ACC112 (cell line): ENCODE measurements at regions not wholly inside any gene's neighbourhood (a gene's known extent, or its start where the extent isn't known, plus 50 kb on each side); places are given as distances from the start of the nearest gene placed in this dataset.
"Not testable (repeated sequence)": the region's sequence is repeated elsewhere in the genome, so short reads cannot be mapped to it uniquely, and the experiment has no call there.

Experiments
- H2AFZ ChIP-seq: fragments of 200-600 bp; sonication (generic); one replicate; pipeline ENCODE4 v1.6.0; 2017; ENCODE audit warnings: antibody characterized with exemption, low read length; ENCODE audit not compliant: unreplicated experiment
- H3K27ac ChIP-seq: fragments of 200-600 bp; sonication (generic); 2 replicates; pipeline ENCODE4 v1.5.1; 2014; ENCODE audit warnings: low read depth, mild to moderate bottlenecking, antibody characterized with exemption, low read length, moderate library complexity
- H3K27me3 ChIP-seq: fragments of 200-600 bp; sonication (generic); 2 replicates; pipeline ENCODE4 v1.6.1; 2014; ENCODE audit warnings: mild to moderate bottlenecking, antibody characterized with exemption, low read length, moderate library complexity, mixed read lengths; ENCODE audit not compliant: insufficient read depth
- H3K36me3 ChIP-seq: fragments of 200-600 bp; sonication (generic); 2 replicates; pipeline ENCODE4 v1.6.1; 2016; ENCODE audit warnings: mild to moderate bottlenecking, antibody characterized with exemption, low read length, moderate library complexity, mixed read lengths; ENCODE audit not compliant: insufficient read depth
- H3K4me1 ChIP-seq: fragments of 200-600 bp; sonication (generic); one replicate; pipeline ENCODE4 v1.6.1; 2016; ENCODE audit warnings: low read length, mixed read lengths; ENCODE audit not compliant: insufficient read depth, unreplicated experiment, control insufficient read depth
- H3K4me3 ChIP-seq: fragments of 200-600 bp; sonication (generic); 2 replicates; pipeline ENCODE4 v1.5.1; 2014; ENCODE audit warnings: mild to moderate bottlenecking, low read depth, low read length
- H3K79me2 ChIP-seq: fragments of 200-600 bp; sonication (generic); one replicate; pipeline ENCODE4 v1.6.0; 2016; ENCODE audit warnings: low read length; ENCODE audit not compliant: control insufficient read depth, unreplicated experiment, insufficient read depth

DNA sequence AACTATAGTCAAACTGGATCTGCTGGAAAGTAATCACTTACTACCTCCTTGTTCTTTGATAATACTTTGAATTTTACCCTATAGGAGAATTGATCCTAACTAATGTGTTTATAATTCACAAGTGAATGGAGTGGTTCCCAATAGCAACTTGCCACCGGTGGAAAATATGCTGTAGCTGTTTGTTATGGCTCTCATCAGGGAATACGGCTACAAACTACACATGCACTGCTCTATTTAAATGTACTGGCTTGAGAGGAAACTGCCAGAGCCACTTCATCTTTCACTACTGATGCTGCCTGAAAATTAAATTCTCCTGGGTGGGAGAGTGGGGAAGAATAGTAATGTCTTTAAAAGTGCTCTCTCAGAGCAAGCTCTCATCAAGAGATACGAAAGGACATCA lies 448.5 kb upstream of the GRAMD2B start:
- Histone ChIP-seq H3K79me2 (no peaks in the 10 kb centered on the region), H3K27ac (no peak overlapping the region), H3K27me3 (no peaks in the 10 kb centered on the region), H3K4me1 (no peaks in the 10 kb centered on the region), H2AFZ (no peak overlapping the region), H3K4me3 (no peak overlapping the region), H3K36me3 (no peaks in the 10 kb centered on the region)

- H3K79me2 ChIP-seq: no peaks in the 10 kb centered on the region
- no peak overlapping the region for H2AFZ ChIP-seq
- H3K4me3 ChIP-seq: no peak overlapping the region
- H3K27ac ChIP-seq: no peak overlapping the region
- no peaks in the 10 kb centered on the region for H3K36me3 ChIP-seq
- H3K4me1 ChIP-seq: no peaks in the 10 kb centered on the region
- H3K27me3 ChIP-seq: no peaks in the 10 kb centered on the region
Measured at GRCh38 chr5:125976421-125977000, 446.7 kb upstream of the GRAMD2B start.

- Histone ChIP-seq H3K27ac (no peak overlapping the region), H3K36me3 (no peaks in the 10 kb centered on the region), H2AFZ (no peak overlapping the region), H3K79me2 (no peaks in the 10 kb centered on the region), H3K4me3 (no peak overlapping the region), H3K4me1 (no peaks in the 10 kb centered on the region), H3K27me3 (no peaks in the 10 kb centered on the region)
Measured at GRCh38 chr5:125978015-125978414, 445.2 kb upstream of the GRAMD2B start.

DNA sequence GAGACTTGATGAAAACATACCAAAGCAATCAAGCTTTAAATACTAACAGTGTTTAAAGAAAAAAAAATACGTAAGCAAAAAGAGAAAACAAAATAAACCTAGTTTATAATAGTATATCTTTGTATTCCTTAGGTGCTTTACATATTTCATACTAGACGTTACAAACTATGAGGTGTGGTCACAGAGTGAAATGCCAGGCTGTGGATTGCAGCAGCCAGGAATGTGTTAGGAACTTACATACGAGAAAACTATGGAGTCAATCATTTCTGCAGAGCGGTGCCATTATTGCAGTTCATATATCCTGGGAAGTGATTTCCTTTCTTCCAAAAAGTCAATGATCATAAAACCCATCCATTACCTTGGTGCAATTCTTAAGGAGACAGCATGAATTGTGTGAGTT lies 443.6 kb upstream of the GRAMD2B start:
- Histone ChIP-seq H3K79me2 (no peaks in the 10 kb centered on the region), H2AFZ (no peak overlapping the region), H3K4me1 (no peaks in the 10 kb centered on the region), H3K27ac (no peak overlapping the region), H3K4me3 (no peak overlapping the region), H3K27me3 (no peaks in the 10 kb centered on the region), H3K36me3 (no peaks in the 10 kb centered on the region)

DNA sequence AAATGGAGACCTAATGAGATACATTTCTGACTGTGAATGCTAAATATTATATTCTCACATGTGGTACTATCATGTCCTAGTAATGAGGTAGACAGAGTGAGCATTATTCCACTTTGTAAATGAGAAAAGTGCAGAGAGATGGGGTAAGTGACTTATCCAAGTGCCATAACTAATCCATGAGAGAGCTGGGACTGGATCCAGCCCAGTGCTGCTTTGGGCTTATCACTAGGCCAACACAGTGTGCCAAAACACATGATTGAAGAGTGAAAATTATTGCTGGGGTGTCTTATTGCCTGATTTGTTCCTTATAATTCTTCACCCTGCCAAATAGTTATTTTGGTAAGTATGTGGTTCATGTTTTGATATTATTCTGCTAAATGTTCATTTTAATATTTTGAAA lies 442.2 kb upstream of the GRAMD2B start:
- H3K4me1 ChIP-seq: no peaks in the 10 kb centered on the region
- no peaks in the 10 kb centered on the region for H3K79me2 ChIP-seq
- H3K27me3 ChIP-seq: no peaks in the 10 kb centered on the region
- no peaks in the 10 kb centered on the region for H3K36me3 ChIP-seq
- no peak overlapping the region for H3K4me3 ChIP-seq
- H2AFZ ChIP-seq: no peak overlapping the region
- no peak overlapping the region for H3K27ac ChIP-seq

DNA sequence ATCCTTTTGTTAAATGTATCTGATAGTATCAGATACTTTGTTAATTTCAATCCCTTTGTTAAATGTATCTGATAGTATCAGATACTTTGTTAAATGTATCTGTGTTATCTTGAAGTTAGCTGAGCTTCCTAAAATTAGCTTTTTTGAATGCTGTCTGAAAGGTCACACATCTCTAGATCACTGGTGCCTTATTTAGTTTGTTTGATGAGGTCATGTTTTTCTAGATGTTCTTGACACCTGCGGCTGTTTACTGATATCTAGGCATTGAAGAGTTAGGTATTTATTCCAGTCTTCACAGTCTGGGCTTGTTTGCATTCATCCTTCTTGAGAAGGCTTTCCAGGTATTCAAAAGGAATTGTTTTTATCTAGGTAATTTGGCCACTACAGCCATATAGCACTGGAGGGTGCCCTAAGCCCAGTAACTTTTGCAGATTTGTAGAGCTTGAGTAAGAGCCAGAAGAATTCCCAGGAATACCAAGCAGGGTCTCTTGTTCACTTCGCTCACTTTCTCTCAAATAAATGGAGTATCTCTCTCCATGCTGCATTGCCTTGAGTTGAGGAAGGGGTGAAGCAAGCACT lies 435.4 kb upstream of the GRAMD2B start:
- H3K27ac ChIP-seq: no peak overlapping the region
- H2AFZ ChIP-seq: no peak overlapping the region
- H3K36me3 ChIP-seq: no peaks in the 10 kb centered on the region
- no peaks in the 10 kb centered on the region for H3K4me1 ChIP-seq
- no peaks in the 10 kb centered on the region for H3K79me2 ChIP-seq
- H3K4me3 ChIP-seq: no peak overlapping the region
- H3K27me3 ChIP-seq: no peaks in the 10 kb centered on the region

DNA sequence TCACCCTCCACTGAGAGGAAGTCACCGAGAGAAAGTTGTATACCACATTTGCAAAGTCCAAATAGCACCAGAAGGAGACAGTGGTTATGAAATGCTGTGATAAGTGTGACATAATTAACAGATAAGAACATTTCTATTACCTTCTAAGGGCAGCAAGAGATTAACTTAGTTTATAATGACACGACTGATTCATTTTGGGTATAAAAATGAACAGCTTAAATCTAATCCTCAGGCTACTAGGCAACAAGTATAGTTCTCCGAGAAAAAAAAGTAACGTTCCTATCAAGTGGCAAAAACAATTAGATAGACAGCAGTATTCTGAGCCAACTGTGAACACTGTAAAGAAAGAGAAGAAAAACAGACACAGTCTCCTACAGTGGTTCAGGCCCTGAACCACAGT lies 431.2 kb upstream of the GRAMD2B start:
- Histone ChIP-seq H3K36me3 (no peaks in the 10 kb centered on the region), H3K4me1 (no peaks in the 10 kb centered on the region), H3K27ac (no peak overlapping the region), H3K27me3 (no peaks in the 10 kb centered on the region), H3K4me3 (no peak overlapping the region), H3K79me2 (no peaks in the 10 kb centered on the region), H2AFZ (no peak overlapping the region)

DNA sequence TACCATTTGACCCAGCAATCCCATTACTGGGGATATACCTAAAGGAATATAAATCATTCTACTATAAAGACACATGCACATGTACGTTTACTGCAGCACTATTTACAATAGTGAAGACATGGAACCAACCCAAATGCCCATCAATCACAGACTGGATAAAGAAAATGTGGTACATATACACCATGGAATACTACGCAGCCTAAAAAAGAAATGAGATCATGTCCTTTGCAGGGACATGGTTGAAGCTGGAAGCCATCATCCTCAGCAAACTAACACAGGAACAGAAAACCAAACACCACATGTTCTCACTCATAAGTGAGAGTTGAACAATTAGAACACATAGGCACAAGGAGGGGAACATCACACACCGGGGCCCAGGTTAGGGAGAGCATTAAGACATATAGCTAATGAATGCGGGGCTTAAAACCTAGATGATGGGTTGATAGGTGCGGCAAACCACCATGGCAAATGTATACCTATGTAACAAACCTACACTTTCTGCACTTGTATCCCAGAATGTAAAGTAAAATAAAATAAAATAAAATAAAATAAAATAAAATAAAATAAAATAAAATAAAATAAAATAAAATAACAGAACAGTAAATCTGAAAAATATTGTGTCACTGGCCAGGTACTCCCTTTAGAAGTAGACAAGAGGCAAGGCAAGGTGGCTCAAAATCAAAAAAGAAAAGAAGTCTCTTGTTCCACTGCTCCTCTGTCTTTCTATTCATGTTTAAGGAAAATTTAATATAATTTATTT lies 423.8 kb upstream of the GRAMD2B start:
- not testable (repeated sequence) for H3K27me3 ChIP-seq, H3K79me2 ChIP-seq, H3K36me3 ChIP-seq, H3K27ac ChIP-seq, H2AFZ ChIP-seq, H3K4me3 ChIP-seq
- H3K4me1 ChIP-seq: peaks cover 42% of the 10 kb centered on the region

GRCh38 chr5:126000507-126000906 lies 422.7 kb upstream of the GRAMD2B start:
- no peaks in the 10 kb centered on the region for H3K36me3 ChIP-seq
- H3K79me2 ChIP-seq: no peaks in the 10 kb centered on the region
- no peak overlapping the region for H2AFZ ChIP-seq

DNA sequence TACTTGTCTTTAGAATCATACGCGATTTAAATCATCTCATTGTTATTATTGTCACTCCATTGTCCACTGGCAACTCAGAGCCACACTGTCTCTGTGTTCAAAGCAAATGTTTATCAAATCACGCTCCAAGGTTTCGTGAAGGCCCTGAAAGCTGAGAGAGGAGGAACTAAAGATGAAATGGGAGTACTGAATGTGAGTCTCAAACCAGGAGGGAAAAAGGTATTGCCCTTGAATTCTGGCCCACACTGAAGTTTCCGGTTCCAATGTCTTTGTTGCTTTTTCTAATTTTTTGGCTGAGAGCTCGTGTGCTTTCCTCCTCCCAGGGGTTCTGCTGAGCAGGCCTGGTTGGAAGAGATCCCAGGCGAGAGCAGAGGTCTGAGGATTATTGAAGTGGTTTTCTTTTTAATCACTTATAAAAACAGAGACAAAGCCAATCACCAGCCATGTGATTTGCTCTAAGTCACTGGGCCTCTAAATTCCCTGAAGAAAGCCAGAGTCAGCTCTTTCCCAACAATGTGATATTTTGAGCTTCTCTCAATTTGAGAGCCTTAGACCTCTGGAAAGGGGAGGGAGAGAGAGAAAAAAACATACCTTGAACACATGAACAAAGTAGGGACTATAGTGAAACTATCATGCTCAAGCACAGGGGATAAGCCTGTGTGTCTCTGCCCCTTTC lies 420.8 kb upstream of the GRAMD2B start:
- Histone ChIP-seq H3K4me3 (peak overlapping the region; percentile 54), H3K36me3 (no peaks in the 10 kb centered on the region), H3K27ac (peak overlapping the region; percentile 95), H3K79me2 (no peaks in the 10 kb centered on the region), H2AFZ (peak overlapping the region; percentile 72), H3K27me3 (no peaks in the 10 kb centered on the region), H3K4me1 (peaks cover 42% of the 10 kb centered on the region)

More at GRCh38 chr5:126000507-126000906, 422.7 kb upstream of the GRAMD2B start:
- peak overlapping the region; percentile 8; the same call in 1 of the 2 replicates for H3K27ac ChIP-seq
- H3K4me3 ChIP-seq: no peak overlapping the region
- peaks cover 42% of the 10 kb centered on the region for H3K4me1 ChIP-seq
- H3K27me3 ChIP-seq: no peaks in the 10 kb centered on the region
